Ramos (cell line): ENCODE measurements at regions not wholly inside any gene's neighbourhood (a gene's known extent, or its start where the extent isn't known, plus 50 kb on each side); places are given as distances from the start of the nearest gene placed in this dataset.

Source experiments
- in situ Hi-C: fragments of 300-500 bp; cut with MboI; formaldehyde crosslinking; loops from one replicate; pipeline ENCODE4 v1.14.3; 2022; ENCODE audit warnings: low sequenced_read_pairs; ENCODE audit not compliant: unreplicated experiment

GRCh38 chr5:166979307-166979895 lies 1312.0 kb upstream of the WWC1 start:
- in situ Hi-C loops = no loop called here

- in situ Hi-C loops = no loop called here
Observed at GRCh38 chr5:166980666-166981065, 1310.8 kb upstream of the WWC1 start.

DNA sequence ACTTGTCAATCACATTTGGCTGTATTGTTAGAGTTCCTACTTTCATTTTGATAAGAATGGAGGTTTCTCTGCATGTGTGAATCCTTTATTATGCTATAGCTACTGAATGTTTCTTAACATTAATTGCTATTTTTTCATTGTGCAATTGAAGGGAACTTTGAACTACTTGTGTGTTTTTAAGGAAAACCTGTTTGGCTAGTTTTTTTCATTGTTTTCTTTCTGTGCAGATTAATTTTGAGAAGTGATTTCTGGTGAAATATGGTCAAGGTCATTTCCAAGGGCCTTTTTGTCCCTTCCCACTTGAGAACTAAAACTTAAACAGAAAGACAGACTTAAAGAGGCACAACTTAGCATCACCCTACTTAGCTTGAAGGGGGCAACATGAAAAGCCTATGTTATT lies 1309.2 kb upstream of the WWC1 start:
- in situ Hi-C loops = no loop called here

DNA sequence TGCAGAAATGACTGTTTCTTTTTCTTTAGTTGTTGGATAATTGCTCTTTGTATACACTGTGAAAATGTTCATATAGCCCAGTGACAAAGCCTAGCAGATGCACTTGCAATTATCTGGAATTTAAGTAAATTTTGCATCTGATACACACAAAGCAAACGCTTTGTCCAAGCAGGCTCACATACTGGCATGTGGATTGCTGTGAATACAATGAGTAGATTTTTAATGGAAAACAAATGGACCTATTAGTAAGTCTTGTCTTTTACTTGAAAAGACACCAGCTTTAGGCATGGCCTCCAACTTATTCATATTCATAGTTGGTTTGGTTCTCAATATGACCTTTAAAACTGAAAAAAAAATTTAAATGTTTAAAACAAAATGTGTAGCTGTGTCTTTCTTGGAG lies 1299.8 kb upstream of the WWC1 start:
- in situ Hi-C loops = no loop called here

DNA sequence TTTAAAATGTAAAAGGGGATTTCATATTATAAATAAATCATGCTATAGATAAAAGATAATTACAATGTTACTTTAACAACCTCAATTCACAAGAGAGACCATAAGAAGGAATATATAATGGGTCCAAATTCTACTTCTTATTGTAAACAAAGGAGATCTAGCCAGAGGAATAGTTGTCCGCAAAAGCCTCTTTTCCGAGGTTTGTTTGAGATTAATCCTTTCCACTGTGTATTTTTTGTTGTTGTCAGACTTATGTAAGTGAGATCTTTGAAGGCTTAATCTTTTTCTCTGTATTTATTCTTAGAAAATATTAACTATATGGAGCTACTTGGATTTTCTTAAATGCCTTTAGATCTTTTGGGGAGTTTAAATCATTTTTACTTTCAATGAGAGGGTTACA lies 1299.3 kb upstream of the WWC1 start:
- in situ Hi-C loops = no loop called here

- in situ Hi-C loops = no loop called here
Observed at GRCh38 chr5:166992874-166993722, 1298.3 kb upstream of the WWC1 start.

- in situ Hi-C loops = no loop called here
Observed at GRCh38 chr5:166994226-166994625, 1297.2 kb upstream of the WWC1 start.

DNA sequence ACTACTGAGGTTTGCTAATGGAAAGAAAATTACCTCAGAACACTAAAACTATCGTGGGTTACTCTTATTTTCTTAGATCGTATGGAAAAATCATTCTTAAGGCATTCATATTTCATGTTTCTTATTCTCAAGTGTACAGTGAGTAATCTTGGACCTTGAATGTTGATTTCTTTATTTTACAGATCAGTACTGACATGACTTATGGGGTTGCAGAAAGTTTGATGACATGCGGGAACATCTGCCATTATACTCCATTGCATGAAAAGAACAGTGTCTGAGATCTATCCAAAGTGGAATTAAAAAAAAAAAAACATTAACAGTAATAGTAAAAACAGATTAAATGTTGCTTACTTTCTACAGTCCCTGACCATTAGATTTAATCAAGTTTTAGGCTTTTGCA lies 1290.2 kb upstream of the WWC1 start:
- in situ Hi-C loops = no loop called here

DNA sequence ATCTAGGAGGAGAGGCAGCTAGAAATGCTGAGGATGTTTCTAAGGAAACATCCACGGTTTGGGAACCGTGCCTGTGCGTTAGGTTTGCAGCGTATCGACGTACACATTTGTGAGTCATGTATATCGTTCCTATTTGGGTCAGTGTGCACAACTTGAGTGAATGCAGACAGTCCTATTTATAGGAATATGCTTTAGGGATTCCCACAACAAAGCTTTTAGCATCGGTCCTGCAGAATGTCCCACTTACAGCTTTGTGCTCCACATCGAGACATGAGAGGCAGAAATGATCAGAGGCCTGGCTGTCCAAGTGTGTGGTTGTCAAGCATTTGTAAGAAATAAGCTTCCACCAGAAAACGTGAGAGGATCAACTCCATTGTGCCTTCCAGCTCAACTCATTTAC lies 1282.7 kb upstream of the WWC1 start:
- in situ Hi-C loops = no loop called here

DNA sequence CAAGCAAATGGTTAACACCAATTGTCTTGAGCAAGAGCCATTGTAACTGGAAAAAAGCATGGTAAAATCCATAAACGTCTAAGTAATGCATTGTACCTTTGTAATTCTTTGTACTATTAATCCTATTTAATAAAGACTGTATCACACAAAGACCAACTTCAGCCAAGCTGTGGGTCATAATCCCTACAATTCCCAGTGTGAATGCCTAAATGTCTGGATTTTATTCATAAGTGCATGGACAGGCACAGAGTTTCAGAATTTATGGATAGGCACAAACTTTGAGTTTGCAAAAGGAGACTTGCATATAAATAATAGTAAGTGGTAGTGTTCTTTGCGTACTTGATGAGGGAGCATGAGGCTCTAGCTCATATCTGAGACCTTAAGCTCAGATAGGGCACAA lies 1280.2 kb upstream of the WWC1 start:
- in situ Hi-C loops = no loop called here

DNA sequence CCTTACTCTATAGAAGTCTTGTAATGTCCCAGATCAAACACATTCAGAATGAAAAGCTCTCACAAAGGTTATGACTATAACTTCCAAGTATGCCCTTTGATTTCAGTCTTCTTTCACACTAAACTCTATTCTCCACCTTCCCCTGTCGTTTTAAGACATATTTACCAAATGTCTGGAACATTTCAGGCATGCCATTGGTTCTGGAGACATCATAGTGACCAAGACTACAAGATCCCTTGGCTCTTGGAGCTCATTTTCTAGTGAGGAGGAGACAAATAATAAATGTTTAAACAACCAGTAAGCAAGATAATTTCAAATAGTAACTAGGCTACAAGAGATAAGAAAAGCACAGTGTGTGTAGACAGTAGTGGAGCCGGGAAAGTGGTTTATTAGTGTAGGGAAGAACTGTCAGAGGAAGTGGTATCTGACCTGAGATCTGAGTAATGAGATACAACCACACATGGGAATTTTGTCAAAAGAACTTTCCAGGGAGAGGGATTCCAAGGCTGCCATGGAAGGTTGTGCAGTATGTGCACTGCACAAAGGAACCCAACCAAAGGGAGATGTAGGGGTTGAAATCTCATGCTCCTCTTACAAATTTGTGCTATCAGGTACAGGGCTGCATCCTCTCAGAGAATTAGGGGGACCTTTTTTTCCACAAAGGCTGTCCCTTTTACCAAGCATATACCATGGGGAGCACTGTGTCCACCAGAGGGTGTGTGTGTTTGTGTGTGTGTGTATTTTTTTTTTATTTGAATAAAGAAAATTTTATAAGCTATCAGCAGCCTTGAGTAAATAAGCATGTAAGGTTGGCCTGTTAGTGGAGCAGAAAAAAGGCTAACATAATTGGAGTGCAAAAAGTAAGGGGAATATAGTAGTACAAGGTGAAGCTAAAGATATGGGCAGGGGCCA lies 1279.1 kb upstream of the WWC1 start:
- in situ Hi-C loops = no loop called here

GRCh38 chr5:167014401-167015056 lies 1276.9 kb upstream of the WWC1 start:
- in situ Hi-C loops = no loop called here

- in situ Hi-C loops = no loop called here
Observed at GRCh38 chr5:167020418-167020817, 1271.0 kb upstream of the WWC1 start.

GRCh38 chr5:167029488-167029887 lies 1262.0 kb upstream of the WWC1 start:
- in situ Hi-C loops = no loop called here

DNA sequence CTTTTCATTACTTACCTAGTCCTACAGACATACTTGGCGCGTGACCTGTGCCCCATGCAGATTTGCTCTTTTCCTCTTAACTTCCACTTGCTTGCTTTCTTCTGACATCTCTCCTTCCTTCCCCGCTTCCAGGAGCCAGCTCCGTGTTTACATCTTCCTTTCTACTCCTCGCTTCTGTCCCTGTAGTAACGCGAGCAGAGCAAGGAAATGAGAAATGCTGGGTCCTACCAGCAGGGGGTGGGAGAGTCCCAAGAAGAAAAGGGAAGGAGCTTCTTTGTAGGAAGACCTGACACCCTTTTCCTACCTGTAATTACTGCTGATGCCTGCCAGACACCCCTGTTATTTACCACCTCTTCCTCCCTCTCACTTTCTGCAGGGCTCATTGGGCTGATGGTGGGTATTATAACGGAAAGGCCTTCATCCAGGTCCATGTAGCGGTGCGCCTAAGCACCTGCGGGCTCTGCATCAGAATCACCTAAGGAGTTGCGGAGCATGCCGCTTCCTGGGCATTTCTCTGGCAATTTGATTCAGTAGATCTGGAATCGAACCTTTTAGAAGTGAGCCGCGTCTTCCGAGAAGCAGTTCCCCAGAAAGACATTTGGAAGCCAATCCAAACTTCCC lies 1260.8 kb upstream of the WWC1 start:
- in situ Hi-C loops = no loop called here

GRCh38 chr5:167036585-167036984 lies 1254.9 kb upstream of the WWC1 start:
- in situ Hi-C loops = no loop called here

DNA sequence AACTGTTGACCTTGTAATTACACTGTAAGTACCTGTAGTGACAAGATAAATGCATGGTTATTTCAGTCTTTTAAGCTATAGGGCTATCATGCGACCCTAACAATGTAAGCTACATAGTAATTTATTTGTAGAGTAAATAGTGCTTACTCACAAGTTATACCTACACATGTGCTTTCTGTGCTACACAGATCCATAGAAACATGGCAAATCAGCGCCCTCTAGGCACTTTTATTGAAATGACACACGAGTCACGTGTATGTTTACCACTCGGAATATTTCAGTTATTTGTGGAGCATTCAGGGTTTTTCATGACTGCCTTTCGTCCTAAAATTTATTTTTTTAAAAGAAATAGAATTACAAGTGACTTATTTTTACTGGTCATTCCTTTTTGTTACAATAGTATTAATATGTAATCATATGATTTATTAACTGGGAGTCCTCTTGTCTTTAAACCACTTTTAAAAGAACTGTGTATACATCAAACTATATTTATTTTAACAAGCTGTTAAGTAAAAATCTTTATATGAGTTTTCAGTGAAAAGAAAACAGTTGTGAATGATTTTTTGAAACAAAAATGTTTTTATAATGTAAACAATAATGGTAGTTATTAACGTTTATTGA lies 1242.3 kb upstream of the WWC1 start:
- in situ Hi-C loops = no loop called here

- in situ Hi-C loops = no loop called here
Observed at GRCh38 chr5:167049771-167050567, 1241.5 kb upstream of the WWC1 start.
